GM12872 (cell line): ENCODE measurements at regions not wholly inside any gene's neighbourhood (a gene's known extent, or its start where the extent isn't known, plus 50 kb on each side); places are given as distances from the start of the nearest gene placed in this dataset.

Experiments used
- CTCF ChIP-seq: IDR thresholded peaks from 3 replicates; pipeline ENCODE4 v1.5.1; 2011; ENCODE audit warnings: low read depth, mild to moderate bottlenecking, low read length, moderate library complexity; ENCODE audit not compliant: insufficient read depth

- TF ChIP-seq CTCF, result no peak
Observed at GRCh38 chr2:64770781-64771334, 117.1 kb upstream of the SERTAD2 start.

- TF ChIP-seq CTCF, result no peak
Observed at GRCh38 chr2:64771737-64772136, 118.0 kb upstream of the SERTAD2 start.

DNA sequence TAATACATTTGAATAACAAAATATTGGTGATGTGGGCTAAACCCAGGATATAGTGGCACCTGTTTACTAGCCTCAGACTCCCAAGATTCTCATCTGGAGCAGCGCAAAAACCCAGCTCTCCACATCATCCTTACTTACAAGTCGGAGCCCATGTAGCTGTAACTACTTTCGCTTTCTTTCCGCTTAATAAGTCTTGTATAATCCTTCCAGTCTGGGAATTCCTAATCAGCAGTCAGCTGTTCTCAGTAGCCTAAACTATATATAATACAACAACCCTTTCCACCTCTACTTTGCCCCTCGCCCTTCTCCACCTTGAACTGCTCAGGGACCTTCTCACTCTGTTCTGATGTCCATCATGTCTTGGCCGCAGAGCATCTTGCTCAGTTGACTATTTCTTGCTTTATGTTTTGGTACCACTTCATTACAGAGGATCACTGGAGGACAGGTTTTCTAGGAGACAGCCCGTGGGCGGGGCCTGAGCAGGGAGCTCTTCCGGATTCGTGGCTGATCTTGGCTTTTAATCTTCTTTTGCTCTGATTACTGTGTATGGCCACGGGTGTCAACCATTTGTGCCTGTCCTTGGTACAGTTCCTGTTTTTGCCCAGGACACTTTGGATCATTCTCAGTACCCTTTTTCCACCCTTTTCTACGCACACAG lies 119.9 kb upstream of the SERTAD2 start:
- no peak for TF ChIP-seq CTCF

DNA sequence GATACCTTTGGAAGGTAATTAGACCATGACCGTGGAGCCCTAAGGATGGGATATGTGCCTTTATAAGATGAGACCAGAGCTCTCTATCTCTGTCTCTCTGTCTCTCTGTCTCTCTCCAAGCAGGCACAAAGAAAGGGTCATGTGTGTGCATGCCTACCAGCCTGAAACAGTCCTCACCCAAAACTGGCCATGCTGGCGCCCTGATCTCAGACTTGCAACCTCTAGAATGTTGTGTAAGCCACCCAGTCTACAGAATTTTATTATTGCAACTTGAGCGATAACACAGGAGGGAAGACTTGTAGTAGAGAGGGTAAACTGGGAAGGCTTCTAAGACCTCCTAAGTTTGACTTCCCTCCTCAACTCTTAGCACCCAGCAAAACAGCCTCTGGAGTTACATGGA lies 124.1 kb upstream of the SERTAD2 start:
- TF ChIP-seq CTCF, result no peak

DNA sequence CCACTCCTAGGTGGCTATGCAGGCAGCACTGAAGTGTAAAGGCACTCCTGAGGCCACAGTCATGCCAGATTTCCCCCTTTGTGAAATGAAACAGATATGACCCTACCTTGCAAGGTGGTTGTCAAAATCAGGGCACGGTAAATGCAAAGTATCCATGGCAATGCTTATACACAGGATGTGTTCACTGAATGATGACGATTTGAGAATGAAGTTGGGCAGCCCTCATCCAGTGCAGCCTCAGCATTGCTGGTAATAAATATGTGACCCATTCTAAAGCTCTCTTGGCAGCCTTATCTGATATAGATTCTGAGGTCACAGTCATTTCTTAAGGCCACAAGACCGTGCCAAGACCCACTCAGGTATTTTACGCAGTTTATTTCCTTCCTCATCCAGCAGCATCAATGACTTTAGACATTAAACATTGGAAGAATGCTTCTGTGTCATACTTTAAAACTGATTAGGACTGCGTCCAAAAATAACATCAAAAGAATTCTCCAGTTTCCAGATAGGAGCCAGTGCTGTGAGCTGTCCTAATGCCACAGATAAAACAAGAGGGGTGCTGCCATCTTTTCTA lies 125.5 kb upstream of the SERTAD2 start:
- no peak for TF ChIP-seq CTCF

GRCh38 chr2:64780041-64780440 lies 126.3 kb upstream of the SERTAD2 start:
- no peak for TF ChIP-seq CTCF

DNA sequence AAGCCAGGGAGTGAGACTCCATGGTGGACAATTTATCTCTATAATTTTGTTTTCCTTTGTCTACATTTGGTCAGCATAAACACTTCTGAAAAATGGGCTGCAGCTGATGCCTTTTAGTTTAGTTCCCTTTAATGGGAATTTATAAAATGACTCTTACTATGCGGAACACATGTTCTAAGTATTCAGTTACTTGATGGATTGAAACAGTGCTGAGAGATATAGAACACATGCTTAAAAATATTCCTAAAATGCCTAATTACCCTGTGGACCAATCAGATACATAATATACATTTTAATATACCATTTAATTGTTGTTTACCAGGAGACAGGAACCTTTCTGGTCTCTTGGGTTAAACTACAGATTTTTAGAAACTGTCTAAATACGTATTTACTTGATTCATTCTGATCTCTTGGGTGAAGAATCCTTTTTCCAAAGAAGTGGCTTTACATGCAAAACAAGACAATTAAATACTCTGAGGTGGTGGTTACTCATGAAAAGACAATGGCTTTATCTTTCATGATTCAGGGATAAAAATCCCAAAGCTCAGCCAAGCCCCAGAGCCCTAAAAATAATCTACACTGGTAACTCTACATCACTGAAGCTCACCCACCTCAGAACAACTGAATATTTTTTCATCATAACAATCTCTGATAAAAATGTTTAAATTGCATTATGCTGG lies 128.1 kb upstream of the SERTAD2 start:
- TF ChIP-seq CTCF, result no peak
